ENCODE measurements at regions not wholly inside any gene's neighbourhood (a gene's known extent, or its start where the extent isn't known, plus 50 kb on each side); places are given as distances from the start of the nearest gene placed in this dataset.

GRCh38 chr16:48972236-48972635 lies 309.4 kb downstream of the CBLN1 start:
- DNase-seq (ENCODE audit: low spot score): no peak
- in situ Hi-C loops (cut with MboI; ENCODE audit: low pct_unique_long_range_greater_than_20kb, low sequenced_read_pairs, unreplicated experiment): no loop called here
- TF ChIP-seq CTCF (IDR thresholded peaks at IDR 0.05; ENCODE audit: extremely low read depth, insufficient read depth, missing control alignments): no peak

- DNase-seq (ENCODE audit: low spot score): no peak
- no peak for TF ChIP-seq CTCF (IDR thresholded peaks at IDR 0.05; ENCODE audit: extremely low read depth, insufficient read depth, missing control alignments)
- in situ Hi-C loops (cut with MboI; ENCODE audit: low pct_unique_long_range_greater_than_20kb, low sequenced_read_pairs, unreplicated experiment): no loop called here
These were observed 310.0 kb downstream of the CBLN1 start for GRCh38 chr16:48971571-48972077.

- no peak for DNase-seq (ENCODE audit: low spot score)
- in situ Hi-C loops (cut with MboI; ENCODE audit: low pct_unique_long_range_greater_than_20kb, low sequenced_read_pairs, unreplicated experiment): no loop called here
- no peak for TF ChIP-seq CTCF (IDR thresholded peaks at IDR 0.05; ENCODE audit: extremely low read depth, insufficient read depth, missing control alignments)
These were observed 311.4 kb downstream of the CBLN1 start for GRCh38 chr16:48970216-48970615.

GRCh38 chr16:48969611-48970010 lies 312.0 kb downstream of the CBLN1 start:
- in situ Hi-C loops (cut with MboI; ENCODE audit: low pct_unique_long_range_greater_than_20kb, low sequenced_read_pairs, unreplicated experiment): no loop called here
- no peak for TF ChIP-seq CTCF (IDR thresholded peaks at IDR 0.05; ENCODE audit: extremely low read depth, insufficient read depth, missing control alignments)

GRCh38 chr16:48965386-48965785 lies 316.3 kb downstream of the CBLN1 start:
- in situ Hi-C loops (cut with MboI; ENCODE audit: low pct_unique_long_range_greater_than_20kb, low sequenced_read_pairs, unreplicated experiment): no loop called here
- no peak for TF ChIP-seq CTCF (IDR thresholded peaks at IDR 0.05; ENCODE audit: extremely low read depth, insufficient read depth, missing control alignments)
- DNase-seq (ENCODE audit: low spot score): no peak

More at GRCh38 chr16:48969611-48970010, 312.0 kb downstream of the CBLN1 start:
- DNase-seq (ENCODE audit: low spot score): no peak

GRCh38 chr16:48963901-48964615 lies 317.6 kb downstream of the CBLN1 start:
- in situ Hi-C loops (cut with MboI; ENCODE audit: low pct_unique_long_range_greater_than_20kb, low sequenced_read_pairs, unreplicated experiment): no loop called here
- DNase-seq (ENCODE audit: low spot score): no peak
- TF ChIP-seq CTCF (IDR thresholded peaks at IDR 0.05; ENCODE audit: extremely low read depth, insufficient read depth, missing control alignments): no peak
